ENCODE measurements at regions not wholly inside any gene's neighbourhood (a gene's known extent, or its start where the extent isn't known, plus 50 kb on each side); places are given as distances from the start of the nearest gene placed in this dataset.

DNA sequence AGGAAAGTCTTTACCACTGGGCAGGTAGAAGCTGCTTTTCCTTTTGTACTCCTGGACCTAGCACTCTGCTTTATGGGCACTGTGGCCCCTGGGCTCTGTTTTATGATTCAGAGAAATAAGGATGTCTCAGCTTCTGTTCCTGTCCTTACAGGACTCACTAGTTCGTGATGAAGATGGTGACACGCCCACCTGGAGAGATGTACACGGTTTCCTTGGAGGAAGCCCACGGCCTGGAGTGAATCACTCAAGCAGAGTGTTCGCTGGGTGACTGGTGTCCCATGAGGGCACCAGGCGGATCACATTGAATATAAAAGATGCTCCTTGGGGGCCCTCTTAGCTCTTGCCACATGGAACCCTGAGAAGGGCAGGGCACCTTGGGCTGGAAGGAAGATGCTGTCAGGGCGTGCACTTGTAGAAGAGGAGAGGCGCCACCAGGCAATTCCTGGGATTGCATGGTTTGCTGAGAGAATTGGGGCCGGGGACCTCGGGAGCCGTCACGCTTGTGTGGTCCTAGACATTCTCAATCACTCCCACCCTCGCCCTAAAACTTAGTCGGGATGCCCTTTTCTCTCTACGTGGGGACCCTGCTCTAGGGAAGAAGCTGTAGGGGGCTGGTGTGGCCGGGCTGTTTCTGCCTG is 202.6 kb downstream of the TSHZ3 start:
- TF ChIP-seq, protein P1, sequence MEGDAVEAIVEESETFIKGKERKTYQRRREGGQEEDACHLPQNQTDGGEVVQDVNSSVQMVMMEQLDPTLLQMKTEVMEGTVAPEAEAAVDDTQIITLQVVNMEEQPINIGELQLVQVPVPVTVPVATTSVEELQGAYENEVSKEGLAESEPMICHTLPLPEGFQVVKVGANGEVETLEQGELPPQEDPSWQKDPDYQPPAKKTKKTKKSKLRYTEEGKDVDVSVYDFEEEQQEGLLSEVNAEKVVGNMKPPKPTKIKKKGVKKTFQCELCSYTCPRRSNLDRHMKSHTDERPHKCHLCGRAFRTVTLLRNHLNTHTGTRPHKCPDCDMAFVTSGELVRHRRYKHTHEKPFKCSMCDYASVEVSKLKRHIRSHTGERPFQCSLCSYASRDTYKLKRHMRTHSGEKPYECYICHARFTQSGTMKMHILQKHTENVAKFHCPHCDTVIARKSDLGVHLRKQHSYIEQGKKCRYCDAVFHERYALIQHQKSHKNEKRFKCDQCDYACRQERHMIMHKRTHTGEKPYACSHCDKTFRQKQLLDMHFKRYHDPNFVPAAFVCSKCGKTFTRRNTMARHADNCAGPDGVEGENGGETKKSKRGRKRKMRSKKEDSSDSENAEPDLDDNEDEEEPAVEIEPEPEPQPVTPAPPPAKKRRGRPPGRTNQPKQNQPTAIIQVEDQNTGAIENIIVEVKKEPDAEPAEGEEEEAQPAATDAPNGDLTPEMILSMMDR (IDR thresholded peaks at IDR 0.05), result no peak
- TF ChIP-seq POLR2AphosphoS5 (IDR thresholded peaks at IDR 0.05; ENCODE audit: low read depth, low read length) (no peak), TCF7L2 (IDR thresholded peaks at IDR 0.05; ENCODE audit: low read depth, low read length) (no peak), SIN3A (IDR thresholded peaks at IDR 0.05; ENCODE audit: borderline replicate concordance, insufficient read depth, low read depth, low read length) (no peak)
- TF ChIP-seq, protein P2, sequence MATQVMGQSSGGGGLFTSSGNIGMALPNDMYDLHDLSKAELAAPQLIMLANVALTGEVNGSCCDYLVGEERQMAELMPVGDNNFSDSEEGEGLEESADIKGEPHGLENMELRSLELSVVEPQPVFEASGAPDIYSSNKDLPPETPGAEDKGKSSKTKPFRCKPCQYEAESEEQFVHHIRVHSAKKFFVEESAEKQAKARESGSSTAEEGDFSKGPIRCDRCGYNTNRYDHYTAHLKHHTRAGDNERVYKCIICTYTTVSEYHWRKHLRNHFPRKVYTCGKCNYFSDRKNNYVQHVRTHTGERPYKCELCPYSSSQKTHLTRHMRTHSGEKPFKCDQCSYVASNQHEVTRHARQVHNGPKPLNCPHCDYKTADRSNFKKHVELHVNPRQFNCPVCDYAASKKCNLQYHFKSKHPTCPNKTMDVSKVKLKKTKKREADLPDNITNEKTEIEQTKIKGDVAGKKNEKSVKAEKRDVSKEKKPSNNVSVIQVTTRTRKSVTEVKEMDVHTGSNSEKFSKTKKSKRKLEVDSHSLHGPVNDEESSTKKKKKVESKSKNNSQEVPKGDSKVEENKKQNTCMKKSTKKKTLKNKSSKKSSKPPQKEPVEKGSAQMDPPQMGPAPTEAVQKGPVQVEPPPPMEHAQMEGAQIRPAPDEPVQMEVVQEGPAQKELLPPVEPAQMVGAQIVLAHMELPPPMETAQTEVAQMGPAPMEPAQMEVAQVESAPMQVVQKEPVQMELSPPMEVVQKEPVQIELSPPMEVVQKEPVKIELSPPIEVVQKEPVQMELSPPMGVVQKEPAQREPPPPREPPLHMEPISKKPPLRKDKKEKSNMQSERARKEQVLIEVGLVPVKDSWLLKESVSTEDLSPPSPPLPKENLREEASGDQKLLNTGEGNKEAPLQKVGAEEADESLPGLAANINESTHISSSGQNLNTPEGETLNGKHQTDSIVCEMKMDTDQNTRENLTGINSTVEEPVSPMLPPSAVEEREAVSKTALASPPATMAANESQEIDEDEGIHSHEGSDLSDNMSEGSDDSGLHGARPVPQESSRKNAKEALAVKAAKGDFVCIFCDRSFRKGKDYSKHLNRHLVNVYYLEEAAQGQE (IDR thresholded peaks at IDR 0.05; ENCODE audit: insufficient read depth in 1 of 2, low read depth in 2 of 2, low read length in 1 of 2), result no peak

Measured in Panc1 (cell line).